GM21717 (cell line): ENCODE measurements at regions not wholly inside any gene's neighbourhood (a gene's known extent, or its start where the extent isn't known, plus 50 kb on each side); places are given as distances from the start of the nearest gene placed in this dataset.
"Not testable (repeated sequence)": the region's sequence is repeated elsewhere in the genome, so short reads cannot be mapped to it uniquely, and the experiment has no call there.

Source experiments
- ATAC-seq: cut with Tn5 transposase; IDR thresholded peaks from one replicate; pipeline ENCODE4 v1.9.1; 2021; ENCODE audit warnings: mild to moderate bottlenecking, moderate library complexity; ENCODE audit not compliant: unreplicated experiment

DNA sequence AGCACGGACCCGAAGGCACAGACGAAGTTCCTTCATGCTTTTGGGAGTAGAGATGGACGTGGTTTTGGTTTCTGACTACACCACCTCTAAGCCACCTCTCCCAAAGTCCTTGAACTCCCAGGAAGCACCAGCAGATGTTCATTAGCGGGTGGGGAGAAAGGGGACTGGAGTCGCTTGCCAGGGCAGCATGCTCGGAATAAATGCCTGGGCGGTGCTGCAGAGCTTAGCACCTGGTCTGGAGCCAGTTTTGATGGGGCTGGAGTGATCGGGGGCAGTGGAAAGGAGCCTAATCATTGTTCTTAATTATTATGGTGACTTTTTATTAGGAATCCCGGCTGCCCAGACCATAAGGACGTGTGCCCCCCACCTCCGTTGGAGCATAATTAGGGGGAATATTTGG, 220.8 kb downstream of the TFCP2L1 start:
- no peak for ATAC-seq

- ATAC-seq, result no peak
These were observed 219.8 kb downstream of the TFCP2L1 start for GRCh38 chr2:121065239-121065638.

DNA sequence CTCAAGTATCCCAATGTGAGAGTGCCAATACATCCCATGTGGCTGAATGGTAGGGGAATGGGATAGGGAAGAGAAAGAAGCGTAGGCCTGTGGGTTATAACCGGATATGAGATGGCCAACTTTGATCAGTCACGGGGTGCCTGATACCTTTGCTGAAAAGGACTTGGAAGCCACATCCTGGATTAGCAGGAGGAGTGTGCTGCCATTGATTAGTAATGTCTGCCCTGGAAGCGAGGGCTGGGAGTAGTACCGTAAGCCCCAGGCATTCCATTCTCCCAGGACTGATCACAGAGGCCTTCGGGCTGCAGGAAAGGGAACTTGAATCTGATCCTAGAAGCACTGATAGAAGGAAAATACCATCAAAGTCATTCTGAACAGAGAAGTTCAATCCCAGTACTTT, 218.5 kb downstream of the TFCP2L1 start:
- ATAC-seq, result no peak

GRCh38 chr2:121068851-121069250, 216.2 kb downstream of the TFCP2L1 start:
- no peak for ATAC-seq

- no peak for ATAC-seq
These were observed 215.5 kb downstream of the TFCP2L1 start for GRCh38 chr2:121069434-121069969.

DNA sequence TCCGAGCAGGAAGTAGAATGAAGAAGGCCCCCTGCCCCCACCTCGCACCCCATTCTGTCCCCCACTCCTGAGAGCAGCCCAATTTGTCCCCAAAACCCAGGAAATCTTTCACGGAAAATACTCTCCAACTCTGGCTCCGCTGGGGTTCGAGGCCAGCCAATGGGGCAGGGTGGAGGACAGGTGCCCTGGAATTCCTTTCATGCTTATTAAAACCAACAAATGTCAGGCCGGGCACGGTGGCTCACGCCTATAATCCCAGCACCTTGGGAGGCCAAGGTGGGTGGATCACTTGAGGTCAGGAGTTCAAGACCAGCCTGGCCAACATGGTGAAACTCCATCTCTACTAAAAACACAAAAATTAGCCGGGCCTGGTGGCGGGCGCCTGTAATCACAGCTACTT, 214.9 kb downstream of the TFCP2L1 start:
- ATAC-seq, result not testable (repeated sequence)

GRCh38 chr2:121071034-121071504, 213.9 kb downstream of the TFCP2L1 start:
- ATAC-seq, result no peak

DNA sequence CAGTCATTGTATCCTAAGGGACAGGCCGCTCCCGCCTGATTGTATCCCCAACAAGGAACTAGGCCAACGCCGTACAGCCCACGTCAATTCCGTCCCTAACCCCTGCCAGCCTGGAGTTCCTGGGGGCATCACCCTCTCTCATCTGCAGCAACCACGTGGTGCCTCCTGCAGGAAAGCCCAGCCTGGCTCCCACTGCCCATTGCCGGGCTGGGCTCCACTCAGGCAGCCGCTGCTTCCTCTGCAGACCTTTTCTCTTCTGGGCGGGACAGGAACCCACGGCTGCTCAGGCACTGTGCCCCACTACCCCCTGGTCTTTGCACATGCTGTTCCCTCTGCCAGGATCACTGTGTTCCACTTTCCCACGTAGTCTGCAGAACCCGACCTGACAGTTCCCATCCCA, 212.2 kb downstream of the TFCP2L1 start:
- no peak for ATAC-seq

GRCh38 chr2:121073320-121074210, 211.4 kb downstream of the TFCP2L1 start:
- no peak for ATAC-seq

DNA sequence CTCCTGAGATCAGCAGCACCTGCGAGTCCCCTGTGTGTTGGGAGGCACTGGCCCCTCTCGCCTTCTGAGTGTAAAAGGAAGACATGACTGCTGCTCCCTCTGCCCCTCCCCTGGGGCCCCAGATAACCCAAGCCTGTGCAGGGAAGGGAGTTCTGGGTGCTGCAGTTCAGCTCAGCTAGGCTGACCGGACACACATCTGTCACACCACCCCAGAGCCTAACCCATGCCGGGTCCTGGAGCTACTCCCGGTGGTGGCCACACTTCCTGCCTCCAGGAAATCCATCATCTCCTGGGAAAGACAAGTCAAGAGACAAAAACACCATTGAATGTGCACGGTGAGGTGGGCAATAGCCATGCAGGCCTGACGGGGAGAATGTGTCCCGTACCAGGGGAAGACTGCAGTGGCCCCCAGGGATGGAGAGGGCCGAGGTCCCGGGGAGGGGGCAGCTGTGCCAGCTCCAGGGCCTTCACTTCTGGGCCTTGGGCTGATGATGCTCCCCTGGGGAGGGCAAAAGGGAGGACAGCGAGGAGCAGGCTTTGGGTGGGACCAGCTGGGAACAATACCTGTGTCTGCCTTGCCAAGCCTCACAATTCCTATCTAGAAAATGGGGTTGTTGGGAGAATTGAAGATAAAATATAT, 210.6 kb downstream of the TFCP2L1 start:
- no peak for ATAC-seq

DNA sequence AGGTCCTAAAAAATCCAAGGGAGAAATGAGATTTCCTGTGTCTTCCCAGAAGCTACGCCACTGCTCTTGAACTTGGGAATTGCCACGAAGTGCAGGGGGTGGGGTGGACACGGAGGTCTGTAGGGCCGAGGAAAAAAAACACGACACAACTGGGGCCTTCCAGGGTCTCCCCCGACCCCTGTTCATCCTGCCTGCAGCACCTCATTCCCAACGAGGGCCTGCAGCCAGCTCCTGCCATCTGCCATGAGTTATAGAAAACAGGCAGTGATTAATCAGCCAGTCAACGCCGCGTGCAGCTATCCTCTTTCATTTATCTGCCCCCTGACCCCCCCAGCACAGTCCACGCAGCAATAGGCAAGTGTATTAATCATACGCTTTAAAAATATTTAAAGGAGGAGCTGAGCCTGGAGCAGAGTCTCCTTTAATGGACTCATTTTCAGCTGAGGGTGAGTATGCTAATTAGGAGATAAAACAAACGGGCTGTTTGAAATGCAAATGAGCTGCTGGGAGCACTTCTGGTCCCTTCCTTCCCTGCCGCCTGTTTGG, 209.9 kb downstream of the TFCP2L1 start:
- no peak for ATAC-seq

DNA sequence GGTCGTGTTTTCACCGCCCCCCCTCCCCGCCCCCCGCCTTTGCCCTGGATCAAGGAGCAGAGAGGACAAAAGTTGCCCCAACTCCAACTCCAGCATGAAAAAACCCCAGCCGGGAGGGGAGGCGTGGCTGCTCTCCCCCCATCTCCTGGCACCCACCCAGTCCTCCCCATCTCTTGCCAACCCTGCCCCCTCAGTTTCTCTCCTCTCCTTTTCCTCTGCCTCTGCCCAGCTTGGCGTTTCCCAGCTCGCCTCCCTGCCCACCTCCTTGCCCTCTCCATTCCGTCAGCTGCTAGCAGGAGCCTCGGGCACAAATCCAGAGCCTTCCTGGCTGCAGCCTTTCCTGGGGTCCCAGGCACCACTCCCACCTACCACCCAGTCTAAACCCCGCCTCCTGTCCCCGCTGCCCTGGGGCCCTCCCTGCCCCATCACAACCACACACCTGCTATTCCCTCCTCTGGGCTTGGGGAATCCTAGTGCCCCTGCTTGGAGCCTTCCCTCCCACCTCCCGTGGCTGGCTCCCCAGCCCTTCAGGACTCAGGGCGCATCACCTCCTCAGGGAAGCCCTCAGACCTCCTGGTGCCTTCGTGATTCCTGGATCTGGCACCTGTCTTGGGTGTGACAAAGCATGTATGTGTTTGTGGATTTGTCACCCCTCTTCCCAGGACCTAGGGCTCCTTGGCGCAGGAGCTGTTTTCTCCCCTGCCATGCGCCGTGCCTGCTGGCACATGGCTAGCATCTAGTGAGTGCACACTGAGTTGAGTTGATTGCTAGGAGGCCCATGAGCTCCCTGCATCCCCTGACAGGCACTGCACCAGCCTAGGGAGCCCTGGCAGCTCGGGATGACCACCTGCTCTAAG, 209.1 kb downstream of the TFCP2L1 start:
- ATAC-seq, result no peak

DNA sequence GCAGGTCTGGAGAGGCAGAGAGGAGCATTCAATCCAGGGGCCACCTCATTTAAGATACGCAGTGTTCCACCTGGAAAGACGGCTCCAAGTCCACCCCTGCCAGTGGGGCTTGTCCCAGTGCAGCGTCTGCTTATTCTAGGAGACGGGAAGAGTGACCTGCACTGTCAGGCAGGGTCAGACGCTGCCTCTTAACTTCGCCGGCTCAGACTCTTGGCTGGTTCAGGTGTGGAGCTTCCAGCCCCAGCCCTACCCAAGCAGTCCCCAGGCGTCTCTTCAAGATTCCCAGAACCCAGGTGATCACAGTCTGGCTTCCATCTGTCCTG, 208.5 kb downstream of the TFCP2L1 start:
- ATAC-seq, result no peak

DNA sequence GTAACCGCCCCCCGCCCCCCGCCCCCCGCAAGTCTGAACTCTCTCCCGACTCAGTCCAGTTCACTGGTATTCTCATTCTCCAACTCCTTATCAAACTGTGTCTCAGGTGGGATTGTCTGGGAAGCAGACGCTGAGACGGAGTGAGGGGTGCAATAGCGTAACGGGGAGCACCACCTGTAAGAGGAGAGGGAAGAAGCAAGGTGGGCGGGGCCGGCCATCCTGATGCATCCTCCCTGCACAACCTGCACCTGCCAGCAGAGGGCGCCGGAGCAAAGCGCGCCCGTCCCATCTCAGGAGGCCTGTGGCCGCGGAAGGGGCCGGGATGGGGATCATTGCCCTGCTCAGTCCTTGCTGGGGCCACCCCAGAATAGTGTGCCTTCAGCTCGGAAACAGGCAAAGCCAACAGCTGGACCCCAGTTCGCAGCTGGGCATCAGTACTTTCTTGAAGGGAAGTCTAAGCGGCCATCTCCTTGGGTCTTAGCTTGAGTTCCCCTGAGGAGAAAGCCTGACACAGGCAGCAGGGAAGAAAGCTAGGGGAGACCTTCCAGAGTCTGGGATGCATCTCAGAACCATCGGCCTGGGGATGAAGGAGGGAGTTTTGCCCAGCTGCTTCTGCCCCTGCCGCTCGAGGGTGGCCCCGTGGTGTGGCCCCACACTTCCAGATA, 208.0 kb downstream of the TFCP2L1 start:
- peak; percentile 40 for ATAC-seq

DNA sequence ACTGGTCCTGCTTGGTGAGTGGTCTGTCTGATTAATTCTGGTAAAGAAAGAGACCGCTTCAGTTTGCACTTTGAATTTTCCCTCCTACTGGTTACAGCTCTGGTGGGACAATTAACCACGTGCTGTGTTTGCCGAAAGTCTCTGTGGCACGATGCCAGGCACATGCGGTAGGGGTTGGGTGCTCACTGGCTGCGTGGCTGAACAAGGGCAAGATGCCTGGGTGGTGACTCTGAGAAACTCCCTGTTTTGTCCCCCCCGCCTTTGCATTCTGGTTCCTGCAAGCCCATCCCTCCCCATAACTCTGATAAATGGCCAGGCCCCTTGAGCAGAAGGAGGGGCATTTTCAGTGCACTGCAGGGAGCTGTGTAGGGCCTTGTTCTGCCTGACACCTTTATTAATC, 206.1 kb downstream of the TFCP2L1 start:
- ATAC-seq, result no peak

- ATAC-seq, result no peak
These were observed 204.8 kb downstream of the TFCP2L1 start for GRCh38 chr2:121080013-121080772.

- ATAC-seq, result no peak
These were observed 203.3 kb downstream of the TFCP2L1 start for GRCh38 chr2:121081701-121082100.

DNA sequence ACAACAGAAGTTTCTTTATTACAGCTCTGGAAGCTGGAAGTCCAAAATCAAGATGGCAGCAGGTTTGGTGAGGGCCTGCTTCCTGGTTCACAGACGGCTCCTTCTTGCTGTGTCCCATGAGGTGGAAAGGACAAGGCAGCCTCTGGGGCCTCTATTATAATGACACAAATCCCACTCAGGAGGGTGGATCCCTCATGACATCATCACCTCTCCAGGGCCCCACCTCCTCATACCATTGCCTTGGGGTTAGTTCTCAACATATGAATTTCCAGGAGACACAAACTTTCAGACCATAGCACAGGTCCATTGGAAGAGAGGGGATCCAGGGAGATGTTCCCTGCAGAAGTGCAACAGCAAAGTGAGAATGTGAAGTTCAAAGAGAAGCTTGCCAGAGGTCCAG, 202.8 kb downstream of the TFCP2L1 start:
- no peak for ATAC-seq

GRCh38 chr2:121084130-121084680, 200.8 kb downstream of the TFCP2L1 start:
- no peak for ATAC-seq
